Lower leg skin (tissue), 4 donors: ENCODE measurements at regions not wholly inside any gene's neighbourhood (a gene's known extent, or its start where the extent isn't known, plus 50 kb on each side); places are given as distances from the start of the nearest gene placed in this dataset.
"Not testable (repeated sequence)": the region's sequence is repeated elsewhere in the genome, so short reads cannot be mapped to it uniquely, and the experiment has no call there.

Experiments used
- DNase-seq, 2 donors: peaks; one replicate each; pipeline ENCODE4 v3.0.0-alpha.2; 2019; ENCODE audit warnings: low spot score in 2 of 2
- H3K4me3 ChIP-seq: fragments of 200-600 bp; sonication (generic); 2 replicates; pipeline ENCODE4 v1.5.1; 2017; ENCODE audit warnings: mild to moderate bottlenecking, low read depth; ENCODE audit not compliant: poor library complexity, severe bottlenecking
- CTCF ChIP-seq, 3 donors: fragments of 450-650 bp; IDR thresholded peaks; one replicate each; pipeline ENCODE4 v1.5.1; 2016; ENCODE audit warnings: antibody characterized with exemption in 3 of 3, mild to moderate bottlenecking in 3 of 3, moderate library complexity in 2 of 3
- POLR2A ChIP-seq, 2 donors: fragments of 450-650 bp; IDR thresholded peaks; one replicate each; pipeline ENCODE4 v1.6.1; 2016 to 2017; ENCODE audit warnings: antibody characterized with exemption in 2 of 2, mild to moderate bottlenecking in 1 of 2, moderate library complexity in 1 of 2
- WGBS, 2 donors: methylation state at CpG; one replicate each; pipeline ENCODE4 v1.1.5; 2018; 5-methylcytosine and 5-hydroxymethylcytosine counted together
- intact Hi-C: fragments of 100-400 bp; cut with DNase I; formaldehyde crosslinking; loops from one replicate; pipeline ENCODE4 v1.15.0; 2023; ENCODE audit warnings: low total_unique reads

DNA sequence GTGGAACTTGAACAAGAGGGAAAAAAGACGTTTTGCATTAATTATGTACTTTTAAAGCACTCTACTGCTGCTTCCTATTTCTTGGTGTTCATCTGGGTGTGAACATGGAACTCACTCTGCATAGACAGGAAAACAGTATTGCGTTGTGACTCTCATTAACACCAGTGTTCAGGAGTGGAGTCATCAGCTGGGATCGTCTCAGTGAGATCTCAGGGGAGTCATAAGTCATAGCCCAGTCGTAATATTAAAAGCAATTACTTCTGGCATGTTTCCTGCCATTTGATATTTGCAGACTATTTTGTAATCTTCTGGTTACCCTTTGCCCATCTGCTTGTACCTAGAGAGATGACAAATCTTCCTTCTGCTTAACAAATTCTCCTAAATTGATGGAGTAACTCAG lies 462.0 kb upstream of the ATP11B start:
- no peak for DNase-seq
- WGBS, 2 donors, result 40 to 49% methylated on average over 4 of the region's 4 CpGs
- intact Hi-C loops, result no loop called here
- H3K4me3 ChIP-seq, result no peak overlapping the region
- TF ChIP-seq POLR2A (IDR thresholded peaks at IDR 0.05) (no peak), CTCF (IDR thresholded peaks at IDR 0.05) (no peak)

DNA sequence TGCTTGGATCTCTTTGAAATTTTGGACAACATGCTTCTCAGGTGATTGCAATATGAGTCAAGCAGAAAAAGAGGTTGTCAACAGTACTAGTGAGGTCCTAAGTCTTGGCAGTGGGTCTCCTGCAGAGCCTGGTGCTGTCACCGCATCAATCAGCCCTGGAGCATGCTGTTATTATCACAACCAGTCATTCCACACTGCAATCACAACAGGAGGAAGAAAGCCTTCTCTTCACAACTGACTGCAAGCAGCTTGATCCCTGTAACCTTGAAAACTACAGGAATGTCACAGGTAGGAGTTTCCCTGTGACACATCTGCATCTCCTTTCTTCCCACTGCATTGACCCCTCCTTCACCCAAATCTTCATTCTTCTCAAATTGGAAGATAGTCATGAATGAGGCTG lies 451.1 kb upstream of the ATP11B start:
- no peak overlapping the region for H3K4me3 ChIP-seq
- intact Hi-C loops, result no loop called here
- WGBS, 2 donors, result 58 to 71% methylated on average over 1 of the region's 1 CpG
- TF ChIP-seq POLR2A (IDR thresholded peaks at IDR 0.05), result no peak
- no peak for TF ChIP-seq CTCF (IDR thresholded peaks at IDR 0.05)
- DNase-seq, result no peak

- DNase-seq, H3K4me3 ChIP-seq, intact Hi-C loops: not testable (repeated sequence)
Observed at GRCh38 chr3:182344026-182344425, 449.3 kb upstream of the ATP11B start.

GRCh38 chr3:182349051-182349450 lies 444.3 kb upstream of the ATP11B start:
- no peak for DNase-seq
- 29 to 68% methylated on average over 2 of the region's 2 CpGs for WGBS, 2 donors
- H3K4me3 ChIP-seq, result no peak overlapping the region
- intact Hi-C loops, result no loop called here
- TF ChIP-seq POLR2A (IDR thresholded peaks at IDR 0.05), result no peak
- no peak for TF ChIP-seq CTCF (IDR thresholded peaks at IDR 0.05)

GRCh38 chr3:182349951-182350517 lies 443.3 kb upstream of the ATP11B start:
- WGBS, 2 donors, result 74 to 76% methylated on average over 1 of the region's 1 CpG
- intact Hi-C loops, result no loop called here
- no peak for DNase-seq
- H3K4me3 ChIP-seq, result no peak overlapping the region
- no peak for TF ChIP-seq CTCF (IDR thresholded peaks at IDR 0.05)
- no peak for TF ChIP-seq POLR2A (IDR thresholded peaks at IDR 0.05)

- no peak overlapping the region for H3K4me3 ChIP-seq
- intact Hi-C loops, result no loop called here
- WGBS, 2 donors, result 64 to 73% methylated on average over 1 of the region's 1 CpG
- no peak for TF ChIP-seq POLR2A (IDR thresholded peaks at IDR 0.05)
- TF ChIP-seq CTCF (IDR thresholded peaks at IDR 0.05), result no peak
- DNase-seq, result no peak
Observed at GRCh38 chr3:182357928-182358327, 435.4 kb upstream of the ATP11B start.
